Choroid plexus epithelial cell (primary cell): ENCODE measurements at regions not wholly inside any gene's neighbourhood (a gene's known extent, or its start where the extent isn't known, plus 50 kb on each side); places are given as distances from the start of the nearest gene placed in this dataset.

Source experiments
- DNase-seq: peaks from one replicate; pipeline ENCODE4 v3.0.0-alpha.2; 2010; ENCODE audit warnings: low read depth
- H3K4me3 ChIP-seq: 2 replicates; pipeline ENCODE4 v1.5.1; 2011; ENCODE audit warnings: low read depth, mild to moderate bottlenecking, control low read depth, low read length, moderate library complexity
- CTCF ChIP-seq: conservative IDR thresholded peaks from 2 replicates; pipeline ENCODE4 v1.5.1; 2011; ENCODE audit warnings: low read depth, mild to moderate bottlenecking, control low read depth, inconsistent platforms, low read length, moderate library complexity

- no peak for TF ChIP-seq CTCF
- no peak overlapping the region for H3K4me3 ChIP-seq
- DNase-seq = no peak
These were observed 294.0 kb downstream of the DIPK2A start for GRCh38 chr3:144265542-144266100.

GRCh38 chr3:144270100-144270499 lies 298.5 kb downstream of the DIPK2A start:
- no peak for TF ChIP-seq CTCF

GRCh38 chr3:144272680-144273079 lies 301.1 kb downstream of the DIPK2A start:
- TF ChIP-seq CTCF = no peak
- H3K4me3 ChIP-seq = no peak overlapping the region
- DNase-seq = no peak

More at GRCh38 chr3:144270100-144270499, 298.5 kb downstream of the DIPK2A start:
- no peak overlapping the region for H3K4me3 ChIP-seq
- no peak for DNase-seq

- H3K4me3 ChIP-seq = no peak overlapping the region
- DNase-seq = peak; percentile 23
- no peak for TF ChIP-seq CTCF
These were observed 302.0 kb downstream of the DIPK2A start for GRCh38 chr3:144273601-144274000.

GRCh38 chr3:144275005-144275404 lies 303.4 kb downstream of the DIPK2A start:
- DNase-seq = peak; percentile 8
- TF ChIP-seq CTCF = no peak
- no peak overlapping the region for H3K4me3 ChIP-seq

- TF ChIP-seq CTCF = no peak
- H3K4me3 ChIP-seq = no peak overlapping the region
- no peak for DNase-seq
These were observed 310.7 kb downstream of the DIPK2A start for GRCh38 chr3:144282313-144282712.

- DNase-seq = no peak
- TF ChIP-seq CTCF = no peak
- no peak overlapping the region for H3K4me3 ChIP-seq
These were observed 314.8 kb downstream of the DIPK2A start for GRCh38 chr3:144286235-144286910.
